AG04449 (cell line): ENCODE measurements at regions not wholly inside any gene's neighbourhood (a gene's known extent, or its start where the extent isn't known, plus 50 kb on each side); places are given as distances from the start of the nearest gene placed in this dataset.

Source experiments
- CTCF ChIA-PET: fragments of 350-600 bp; formaldehyde crosslinking; extraction: SDS; loops from one replicate; lab custom pipeline; 2021; ENCODE audit warnings: antibody characterized with exemption; lab: Yijun Ruan, JAX
- POLR2A ChIA-PET: fragments of 400-600, 350-600 bp; formaldehyde crosslinking; extraction: SDS; loops from one replicate; lab custom pipeline; 2020; ENCODE audit warnings: antibody characterized with exemption, inconsistent platforms; lab: Yijun Ruan, JAX
- DNase-seq: peaks from one replicate; pipeline ENCODE4 v3.0.0-alpha.2; 2010; ENCODE audit warnings: low read depth, low spot score
- H3K4me3 ChIP-seq: 2 replicates; pipeline ENCODE4 v1.5.1; 2011; ENCODE audit warnings: low read depth, mild to moderate bottlenecking, control low read depth, low read length
- TF ChIP-seq, protein P1 (sequence below): IDR thresholded peaks from one replicate; pipeline ENCODE4 v1.5.1; 2011; ENCODE audit warnings: mild to moderate bottlenecking, moderate library complexity, low read length, control low read depth, inconsistent platforms; ENCODE audit not compliant: insufficient read depth; ENCODE audit errors: missing control alignments

GRCh38 chr3:74711913-74712512, 97.6 kb upstream of the CNTN3 start:
- TF ChIP-seq, protein P1, sequence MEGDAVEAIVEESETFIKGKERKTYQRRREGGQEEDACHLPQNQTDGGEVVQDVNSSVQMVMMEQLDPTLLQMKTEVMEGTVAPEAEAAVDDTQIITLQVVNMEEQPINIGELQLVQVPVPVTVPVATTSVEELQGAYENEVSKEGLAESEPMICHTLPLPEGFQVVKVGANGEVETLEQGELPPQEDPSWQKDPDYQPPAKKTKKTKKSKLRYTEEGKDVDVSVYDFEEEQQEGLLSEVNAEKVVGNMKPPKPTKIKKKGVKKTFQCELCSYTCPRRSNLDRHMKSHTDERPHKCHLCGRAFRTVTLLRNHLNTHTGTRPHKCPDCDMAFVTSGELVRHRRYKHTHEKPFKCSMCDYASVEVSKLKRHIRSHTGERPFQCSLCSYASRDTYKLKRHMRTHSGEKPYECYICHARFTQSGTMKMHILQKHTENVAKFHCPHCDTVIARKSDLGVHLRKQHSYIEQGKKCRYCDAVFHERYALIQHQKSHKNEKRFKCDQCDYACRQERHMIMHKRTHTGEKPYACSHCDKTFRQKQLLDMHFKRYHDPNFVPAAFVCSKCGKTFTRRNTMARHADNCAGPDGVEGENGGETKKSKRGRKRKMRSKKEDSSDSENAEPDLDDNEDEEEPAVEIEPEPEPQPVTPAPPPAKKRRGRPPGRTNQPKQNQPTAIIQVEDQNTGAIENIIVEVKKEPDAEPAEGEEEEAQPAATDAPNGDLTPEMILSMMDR: no peak
- CTCF ChIA-PET: no interaction called here
- DNase-seq: no peak
- POLR2A ChIA-PET: no interaction called here
- H3K4me3 ChIP-seq: no peak overlapping the region

DNA sequence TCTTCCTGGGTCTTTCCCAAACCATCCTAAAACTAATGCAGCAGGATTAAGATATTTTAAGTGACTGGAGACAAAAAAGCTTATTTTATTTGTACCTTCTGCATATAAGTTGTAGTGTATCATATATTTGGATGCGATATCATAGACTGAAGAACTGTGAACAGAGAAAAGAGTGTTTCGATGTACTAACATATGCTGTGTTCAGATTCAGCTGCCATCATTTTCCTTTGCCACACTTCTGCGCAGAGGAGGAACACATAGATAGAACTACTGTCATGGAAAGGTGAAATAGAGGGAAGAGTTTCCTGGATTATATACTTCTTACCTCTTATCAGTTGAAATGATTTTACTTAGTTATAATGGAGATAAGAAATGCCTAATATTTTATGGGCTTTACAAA, 95.5 kb upstream of the CNTN3 start:
- TF ChIP-seq, protein P1: no peak
- CTCF ChIA-PET: no interaction called here
- no peak for DNase-seq
- POLR2A ChIA-PET: no interaction called here
- no peak overlapping the region for H3K4me3 ChIP-seq

DNA sequence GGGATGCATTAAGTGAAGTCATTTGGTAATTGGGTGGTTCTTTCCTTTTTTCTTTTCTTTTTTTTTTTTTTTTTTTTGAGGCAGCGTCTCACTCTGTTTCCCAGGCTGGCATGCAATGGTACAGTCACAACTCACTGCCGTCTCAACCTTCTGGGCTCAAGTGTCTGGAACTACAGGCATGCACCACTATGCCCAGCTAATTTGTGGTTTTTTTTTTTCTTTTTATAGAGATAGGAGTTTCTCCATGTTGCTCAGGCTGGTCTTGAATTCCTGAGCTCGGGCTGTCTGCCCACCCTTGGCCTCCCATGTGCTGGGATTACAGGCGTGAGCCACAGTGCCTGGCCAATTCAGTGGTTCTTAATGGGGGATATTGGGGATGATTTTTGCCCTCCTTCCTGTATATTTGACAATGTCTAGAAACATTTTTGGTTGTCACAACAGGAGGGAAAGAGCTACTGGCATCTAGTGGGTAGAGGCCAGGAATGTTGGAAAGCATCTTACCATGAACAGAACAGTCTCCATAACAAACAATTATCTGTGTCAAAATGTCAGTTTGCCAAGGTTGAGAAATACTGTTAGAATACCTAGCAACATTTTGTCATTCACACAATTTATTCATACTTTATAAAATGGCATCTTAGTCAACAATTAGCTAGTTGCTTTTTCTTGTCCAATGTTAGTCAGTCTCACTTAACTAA, 79.4 kb upstream of the CNTN3 start:
- ChIA-PET POLR2A (no interaction called here), CTCF (no interaction called here)
- no peak overlapping the region for H3K4me3 ChIP-seq
- no peak for DNase-seq
- TF ChIP-seq, protein P1: no peak

GRCh38 chr3:74693251-74693650, 78.8 kb upstream of the CNTN3 start:
- no peak overlapping the region for H3K4me3 ChIP-seq
- no peak for DNase-seq
- TF ChIP-seq, protein P1: no peak
- CTCF ChIA-PET: no interaction called here
- POLR2A ChIA-PET: no interaction called here

- ChIA-PET CTCF (no interaction called here), POLR2A (no interaction called here)
- no peak overlapping the region for H3K4me3 ChIP-seq
- no peak for DNase-seq
- TF ChIP-seq, protein P1: no peak
Observed at GRCh38 chr3:74691946-74692345, 77.5 kb upstream of the CNTN3 start.

- DNase-seq: no peak
- TF ChIP-seq, protein P1: no peak
- ChIA-PET CTCF (no interaction called here), POLR2A (no interaction called here)
- no peak overlapping the region for H3K4me3 ChIP-seq
Observed at GRCh38 chr3:74673326-74673725, 58.9 kb upstream of the CNTN3 start.
